Nephron (organoid): ENCODE measurements at regions not wholly inside any gene's neighbourhood (a gene's known extent, or its start where the extent isn't known, plus 50 kb on each side); places are given as distances from the start of the nearest gene placed in this dataset.

Experiments used
- H3K27ac Mint-ChIP-seq, 3 experiments: 2 replicates each; pipeline ENCODE4 v1.8.0; 2020; ENCODE audit warnings: mixed read lengths in 3 of 3, mild to moderate bottlenecking in 2 of 3, moderate library complexity in 1 of 3
- H3K27me3 Mint-ChIP-seq: 2 replicates; pipeline ENCODE4 v1.8.0; 2021; ENCODE audit warnings: low read depth, mild to moderate bottlenecking, moderate library complexity, mixed read lengths
- H3K36me3 Mint-ChIP-seq: 2 replicates; pipeline ENCODE4 v1.8.0; 2020; ENCODE audit warnings: low read depth, mixed read lengths
- H3K4me1 Mint-ChIP-seq: 2 replicates; pipeline ENCODE4 v1.8.0; 2020; ENCODE audit warnings: mixed read lengths
- H3K4me3 Mint-ChIP-seq, 3 experiments: 2 replicates each; pipeline ENCODE4 v1.8.0; 2020; ENCODE audit warnings: mild to moderate bottlenecking in 3 of 3, mixed read lengths in 3 of 3, moderate library complexity in 2 of 3
- H3K9me3 Mint-ChIP-seq: 2 replicates; pipeline ENCODE4 v1.8.0; 2020; ENCODE audit warnings: mixed read lengths
- CTCF ChIP-seq, 3 experiments: fragments of 200-600 bp; sonication (generic); IDR thresholded peaks; one replicate each; pipeline ENCODE4 v1.5.0; 2021; ENCODE audit warnings: antibody characterized with exemption in 3 of 3; ENCODE audit not compliant: unreplicated experiment in 3 of 3

DNA sequence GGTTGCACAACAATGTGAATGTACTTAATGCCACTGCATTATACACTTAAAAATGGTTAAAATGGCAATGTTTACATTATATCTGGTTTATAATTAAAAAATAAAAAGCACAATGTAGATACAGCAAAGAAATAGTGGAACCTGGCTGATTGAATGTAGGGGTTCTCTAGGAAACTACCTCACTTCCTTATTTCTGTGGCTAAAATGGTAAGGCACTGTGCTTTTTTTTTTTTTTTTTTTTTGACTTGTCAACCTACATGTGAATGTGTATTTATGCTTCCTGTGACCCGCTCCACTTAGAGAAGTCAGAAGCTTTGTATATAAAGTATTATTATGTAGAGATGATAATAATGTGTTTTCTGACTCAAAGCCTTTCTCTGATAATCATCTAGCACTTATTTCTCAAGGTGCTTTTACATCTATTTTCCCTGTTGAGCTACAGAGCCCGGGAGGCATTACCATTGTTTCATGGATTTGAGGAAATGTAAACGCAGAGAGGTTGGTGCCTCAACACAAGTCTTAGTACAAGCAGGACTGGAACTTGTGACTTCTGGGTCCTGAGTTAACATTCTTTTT is 55.0 kb downstream of the SOX4 start:
- Mint-ChIP-seq H3K27ac (no peak overlapping the region), H3K36me3 (peaks cover 5% of the 10 kb centered on the region), H3K4me3 (no peak overlapping the region), H3K27me3 (no peaks in the 10 kb centered on the region), H3K4me1 (no peaks in the 10 kb centered on the region), H3K9me3 (peaks cover 19% of the 10 kb centered on the region)
- TF ChIP-seq CTCF (IDR thresholded peaks at IDR 0.05; ENCODE audit: unreplicated experiment in 3 of 3) = no peak

DNA sequence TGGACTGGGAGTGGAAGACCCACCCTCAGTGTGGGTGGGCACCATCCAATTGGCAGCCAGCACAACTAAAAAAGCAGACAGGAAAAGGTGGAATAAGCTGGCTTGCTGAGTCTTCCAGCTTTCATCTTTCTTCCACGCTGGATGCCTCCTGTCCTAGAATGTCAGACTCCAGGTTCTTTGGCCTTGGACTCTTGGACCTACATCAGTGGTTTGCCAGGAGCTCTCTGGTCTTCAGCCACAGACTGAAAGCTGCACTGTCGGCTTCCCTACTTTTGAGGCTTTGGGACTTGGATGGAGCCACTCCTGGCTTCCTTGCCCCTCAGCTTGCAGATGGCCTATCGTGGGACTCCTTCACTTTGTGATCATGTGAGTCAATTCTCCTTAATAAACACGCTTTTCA is 59.8 kb downstream of the SOX4 start:
- no peaks in the 10 kb centered on the region for H3K4me1 Mint-ChIP-seq
- TF ChIP-seq CTCF (IDR thresholded peaks at IDR 0.05; ENCODE audit: unreplicated experiment in 3 of 3) = no peak
- peaks cover 10% of the 10 kb centered on the region for H3K9me3 Mint-ChIP-seq
- H3K36me3 Mint-ChIP-seq = peaks cover 5% of the 10 kb centered on the region
- peaks cover 8% of the 10 kb centered on the region for H3K27me3 Mint-ChIP-seq
- no peak overlapping the region for H3K27ac Mint-ChIP-seq
- H3K4me3 Mint-ChIP-seq = no peak overlapping the region

DNA sequence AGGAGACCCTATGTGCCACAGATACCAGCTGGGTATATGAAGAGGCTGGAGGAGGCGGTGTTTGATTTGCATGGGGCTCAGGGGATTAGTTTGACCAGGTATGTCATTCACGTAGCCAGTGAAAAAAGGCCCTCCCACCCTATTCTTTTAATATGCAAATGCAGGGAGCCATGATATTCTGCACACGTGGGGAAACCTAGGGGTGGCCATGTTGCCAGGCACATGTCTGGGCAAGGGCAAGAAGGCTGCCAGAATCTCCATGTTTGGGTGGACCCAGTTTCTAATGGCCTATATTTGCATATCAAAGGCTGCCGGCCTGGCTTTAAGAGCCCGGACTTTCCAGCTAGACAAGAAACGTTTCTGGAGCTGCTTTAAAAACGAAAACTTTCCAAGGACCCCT is 60.4 kb downstream of the SOX4 start:
- Mint-ChIP-seq H3K27ac (no peak overlapping the region), H3K36me3 (peaks cover 5% of the 10 kb centered on the region), H3K9me3 (peaks cover 10% of the 10 kb centered on the region), H3K4me1 (no peaks in the 10 kb centered on the region), H3K4me3 (no peak overlapping the region), H3K27me3 (peaks cover 8% of the 10 kb centered on the region)
- TF ChIP-seq CTCF (IDR thresholded peaks at IDR 0.05; ENCODE audit: unreplicated experiment in 3 of 3) = no peak

DNA sequence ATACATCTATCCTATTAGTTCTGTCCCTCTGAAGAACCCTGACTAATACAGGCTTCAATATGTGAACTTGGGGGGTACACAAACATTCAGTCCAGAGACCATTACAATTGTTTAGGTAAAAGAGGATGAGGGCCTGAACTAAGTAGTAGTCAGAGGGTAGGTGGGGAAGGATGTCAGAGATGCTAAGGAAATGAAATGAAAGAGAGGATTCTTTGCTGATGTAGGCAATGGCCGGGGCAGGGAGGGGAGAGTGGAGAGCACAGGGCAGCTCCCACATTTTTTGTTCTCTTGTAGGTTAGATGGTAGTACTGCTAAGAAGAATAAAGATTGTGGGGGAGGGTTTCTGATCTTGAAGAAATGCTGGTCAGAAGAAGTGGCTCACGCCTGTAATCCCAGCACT is 60.8 kb downstream of the SOX4 start:
- TF ChIP-seq CTCF (IDR thresholded peaks at IDR 0.05; ENCODE audit: unreplicated experiment in 3 of 3) = no peak
- H3K27ac Mint-ChIP-seq = no peak overlapping the region
- H3K4me1 Mint-ChIP-seq = no peaks in the 10 kb centered on the region
- no peak overlapping the region for H3K4me3 Mint-ChIP-seq
- H3K9me3 Mint-ChIP-seq = peaks cover 10% of the 10 kb centered on the region
- peaks cover 5% of the 10 kb centered on the region for H3K36me3 Mint-ChIP-seq
- peaks cover 8% of the 10 kb centered on the region for H3K27me3 Mint-ChIP-seq

- no peak for TF ChIP-seq CTCF (IDR thresholded peaks at IDR 0.05; ENCODE audit: unreplicated experiment in 3 of 3)
- Mint-ChIP-seq H3K4me1 (peaks cover 34% of the 10 kb centered on the region), H3K9me3 (no peaks in the 10 kb centered on the region), H3K27ac (peak overlapping the region; percentile 82 to 94 (median 87)), H3K27me3 (peaks cover 42% of the 10 kb centered on the region), H3K36me3 (peaks cover 4% of the 10 kb centered on the region), H3K4me3 (peak overlapping the region; percentile 88 to 97 (median 91))
These were observed 70.4 kb downstream of the SOX4 start for GRCh38 chr6:21663966-21664313.

DNA sequence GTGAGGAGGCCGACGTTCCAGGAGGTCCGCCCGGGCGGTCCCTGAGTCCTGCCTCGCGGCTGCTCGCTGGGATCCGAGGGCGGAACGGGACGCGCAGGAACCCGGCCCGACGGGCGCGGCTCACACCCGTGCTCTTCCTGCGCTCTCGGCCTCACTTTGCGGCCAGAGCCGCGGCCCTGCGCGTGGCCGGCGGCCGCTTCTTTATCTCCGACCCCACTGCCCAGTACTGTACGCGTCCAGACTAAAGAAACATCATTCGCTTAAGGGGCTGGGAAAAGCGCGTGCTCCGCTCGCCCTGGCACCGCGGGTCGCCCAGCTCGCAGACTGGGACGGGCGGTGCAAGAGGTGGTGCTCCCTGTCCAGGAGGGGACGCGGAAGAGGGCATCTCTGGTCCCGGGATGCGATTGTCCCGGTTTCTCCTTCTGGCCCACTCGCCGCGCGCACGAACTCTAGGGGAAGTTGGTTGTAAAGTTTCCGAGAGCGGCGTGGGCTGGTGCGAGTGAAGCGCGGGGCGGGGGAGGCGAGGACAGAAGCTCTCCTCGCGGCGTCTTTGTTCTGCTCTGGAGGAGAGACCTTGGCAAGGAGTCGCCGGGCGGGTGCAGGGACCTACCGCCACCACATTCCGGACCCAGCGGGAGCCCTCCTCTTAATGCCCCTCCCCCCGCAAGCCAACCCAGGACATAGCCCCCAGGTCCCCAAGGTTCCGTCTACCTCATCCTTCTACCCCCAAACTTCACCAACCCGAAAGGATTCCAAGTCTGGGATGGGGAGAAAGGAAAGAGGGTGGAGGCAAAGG is 71.0 kb downstream of the SOX4 start:
- H3K27me3 Mint-ChIP-seq = peaks cover 42% of the 10 kb centered on the region
- H3K27ac Mint-ChIP-seq = peak overlapping the region; percentile 82 to 97 (median 94)
- H3K36me3 Mint-ChIP-seq = peaks cover 9% of the 10 kb centered on the region
- no peaks in the 10 kb centered on the region for H3K9me3 Mint-ChIP-seq
- H3K4me3 Mint-ChIP-seq = peak overlapping the region; percentile 88 to 97 (median 91)
- peaks cover 37% of the 10 kb centered on the region for H3K4me1 Mint-ChIP-seq
- no peak for TF ChIP-seq CTCF (IDR thresholded peaks at IDR 0.05; ENCODE audit: unreplicated experiment in 3 of 3)
